Brain microvascular endothelial cell (primary cell): ENCODE measurements at regions not wholly inside any gene's neighbourhood (a gene's known extent, or its start where the extent isn't known, plus 50 kb on each side); places are given as distances from the start of the nearest gene placed in this dataset.

Experiments used
- DNase-seq: peaks from one replicate; pipeline ENCODE4 v3.0.0-alpha.2; 2020
- H3K27ac ChIP-seq: fragments of 250-450 bp; sonication (Bioruptor Pico); 2 replicates; pipeline ENCODE4 v1.5.1; 2020; ENCODE audit warnings: mild to moderate bottlenecking, moderate library complexity
- H3K27me3 ChIP-seq: fragments of 250-450 bp; sonication (Bioruptor Pico); replicated peaks from 2 replicates; pipeline ENCODE4 v1.5.1; 2020; ENCODE audit warnings: mild to moderate bottlenecking
- H3K36me3 ChIP-seq: fragments of 250-450 bp; sonication (Bioruptor Pico); replicated peaks from 2 replicates; pipeline ENCODE4 v1.5.1; 2020; ENCODE audit warnings: mild to moderate bottlenecking
- H3K4me3 ChIP-seq: 2 replicates; pipeline ENCODE4 v1.5.1; 2011; ENCODE audit warnings: low read depth, mild to moderate bottlenecking, control low read depth, low read length, moderate library complexity
- CTCF ChIP-seq: IDR thresholded peaks from 2 replicates; pipeline ENCODE4 v1.5.1; 2011; ENCODE audit warnings: low read depth, mild to moderate bottlenecking, moderate library complexity, low read length, control low read depth, inconsistent platforms; ENCODE audit errors: missing control alignments
- in situ Hi-C: cut with HindIII; loops from 2 replicates; pipeline ENCODE4 v1.10.0; 2017; ENCODE audit warnings: low sequenced_read_pairs, low pct_ligation_motif_present

DNA sequence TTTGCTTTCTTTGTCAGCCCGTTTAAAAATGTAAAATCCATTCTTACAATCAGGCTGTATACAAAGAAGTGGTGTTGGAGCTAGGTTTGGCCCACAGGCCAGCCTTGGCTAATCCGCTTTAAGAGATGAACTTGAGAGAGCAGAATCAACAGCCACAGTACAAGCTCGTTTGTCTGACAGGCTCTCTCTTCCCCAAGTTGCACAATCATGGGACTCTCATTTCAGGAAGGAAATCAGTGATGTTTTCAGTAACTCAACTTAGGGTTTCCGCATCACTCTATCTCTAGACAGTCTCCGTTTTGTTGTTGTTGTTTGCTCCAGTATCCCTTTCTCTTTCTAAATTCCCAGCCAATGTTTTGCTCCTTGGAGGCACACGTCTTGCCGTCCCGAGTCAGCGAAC lies 582.0 kb upstream of the MKI67 start:
- TF ChIP-seq CTCF = no peak
- Histone ChIP-seq H3K27ac (no peak overlapping the region), H3K36me3 (no peaks in the 10 kb centered on the region), H3K4me3 (no peak overlapping the region), H3K27me3 (no peaks in the 10 kb centered on the region)
- no peak for DNase-seq
- in situ Hi-C loops = no loop called here

GRCh38 chr10:128709686-128710085 lies 583.5 kb upstream of the MKI67 start:
- Histone ChIP-seq H3K4me3 (no peak overlapping the region), H3K27me3 (no peaks in the 10 kb centered on the region), H3K27ac (no peak overlapping the region), H3K36me3 (no peaks in the 10 kb centered on the region)
- DNase-seq = no peak
- in situ Hi-C loops = no loop called here
- TF ChIP-seq CTCF = no peak

DNA sequence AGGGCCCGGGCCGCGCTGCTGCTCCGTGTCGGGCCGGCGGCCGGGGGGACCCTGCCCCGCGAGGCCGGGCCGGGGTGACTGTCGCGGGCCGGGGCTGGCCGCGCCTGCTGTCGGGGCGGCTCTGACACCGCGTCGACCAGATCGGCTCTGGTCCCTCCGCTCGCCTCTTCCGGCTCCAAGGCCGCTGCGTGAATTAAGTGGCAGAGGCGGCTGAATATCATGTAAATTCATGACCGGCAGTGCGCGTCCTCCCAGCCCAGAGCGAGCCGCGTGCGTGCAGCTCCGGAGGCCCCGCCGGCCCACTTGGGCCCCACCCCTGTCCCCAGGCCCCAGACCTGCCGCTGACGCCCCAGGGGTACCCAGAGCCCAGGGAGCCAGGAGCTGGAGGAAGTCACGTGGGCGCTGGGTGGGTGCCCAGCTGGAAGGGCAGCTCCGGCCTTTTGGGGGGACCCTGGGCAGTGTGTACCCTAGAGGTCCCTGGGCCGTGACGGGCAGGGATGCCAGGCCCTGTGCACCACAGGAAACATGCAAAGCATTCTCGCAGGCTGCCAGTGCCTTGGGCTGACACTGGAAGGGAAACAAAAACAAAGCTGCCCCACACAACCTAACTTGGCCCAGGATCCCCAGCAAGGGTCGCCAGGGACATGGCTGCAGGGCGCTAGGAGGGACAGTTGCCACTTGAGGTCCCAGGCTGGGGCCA lies 584.0 kb upstream of the MKI67 start:
- Histone ChIP-seq H3K27me3 (no peaks in the 10 kb centered on the region), H3K27ac (no peak overlapping the region), H3K4me3 (no peak overlapping the region), H3K36me3 (no peaks in the 10 kb centered on the region)
- in situ Hi-C loops = no loop called here
- no peak for TF ChIP-seq CTCF
- DNase-seq = no peak

DNA sequence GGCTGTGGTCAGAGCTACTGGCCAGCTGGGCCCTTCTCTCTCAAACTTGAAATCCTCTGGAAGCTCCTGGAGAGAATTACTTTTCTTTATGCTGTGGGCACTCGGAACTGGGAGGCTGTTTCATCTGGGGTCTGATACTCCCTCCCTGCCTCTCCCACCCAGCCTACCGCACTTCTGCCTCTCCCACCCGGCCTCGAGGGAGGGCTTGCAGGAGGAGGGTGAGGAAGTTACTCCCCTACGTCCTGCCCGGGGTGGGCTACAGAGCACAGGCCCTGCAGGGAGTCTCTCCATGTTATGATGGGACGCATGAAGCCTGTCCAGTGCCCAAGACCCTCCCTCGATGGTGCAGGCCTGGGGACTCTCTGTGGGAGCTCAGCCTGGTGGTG lies 584.6 kb upstream of the MKI67 start:
- Histone ChIP-seq H3K27me3 (no peaks in the 10 kb centered on the region), H3K27ac (no peak overlapping the region), H3K36me3 (no peaks in the 10 kb centered on the region), H3K4me3 (no peak overlapping the region)
- TF ChIP-seq CTCF = no peak
- DNase-seq = no peak
- in situ Hi-C loops = no loop called here

GRCh38 chr10:128711806-128712205 lies 585.6 kb upstream of the MKI67 start:
- DNase-seq = no peak
- Histone ChIP-seq H3K36me3 (no peaks in the 10 kb centered on the region), H3K4me3 (no peak overlapping the region), H3K27me3 (no peaks in the 10 kb centered on the region), H3K27ac (no peak overlapping the region)
- in situ Hi-C loops = no loop called here
- TF ChIP-seq CTCF = no peak

- in situ Hi-C loops = no loop called here
- Histone ChIP-seq H3K27ac (no peak overlapping the region), H3K27me3 (no peaks in the 10 kb centered on the region), H3K4me3 (no peak overlapping the region), H3K36me3 (no peaks in the 10 kb centered on the region)
- DNase-seq = no peak
- TF ChIP-seq CTCF = no peak
These were observed 586.6 kb upstream of the MKI67 start for GRCh38 chr10:128712661-128713400.
